Hepatocyte (in vitro differentiated cells): ENCODE measurements at regions not wholly inside any gene's neighbourhood (a gene's known extent, or its start where the extent isn't known, plus 50 kb on each side); places are given as distances from the start of the nearest gene placed in this dataset.
"Not testable (repeated sequence)": the region's sequence is repeated elsewhere in the genome, so short reads cannot be mapped to it uniquely, and the experiment has no call there.

ENCODE experiments used
- DNase-seq: peaks from one replicate; pipeline ENCODE4 v3.0.0-alpha.2; 2016; ENCODE audit warnings: low spot score
- H2AFZ ChIP-seq: fragments of 200-600 bp; sonication (generic); 2 replicates; pipeline ENCODE4 v1.6.0; 2016; ENCODE audit warnings: antibody characterized with exemption, mild to moderate bottlenecking
- H3K27ac ChIP-seq: fragments of 200-600 bp; sonication (generic); 2 replicates; pipeline ENCODE4 v1.5.1; 2016; ENCODE audit warnings: mild to moderate bottlenecking
- H3K27me3 ChIP-seq: fragments of 200-600 bp; sonication (generic); 2 replicates; pipeline ENCODE4 v1.6.1; 2016
- H3K36me3 ChIP-seq: fragments of 200-600 bp; sonication (generic); replicated peaks from 2 replicates; pipeline ENCODE4 v1.5.1; 2016; ENCODE audit warnings: low read depth; ENCODE audit not compliant: insufficient read depth
- H3K4me1 ChIP-seq: fragments of 200-600 bp; sonication (generic); 2 replicates; pipeline ENCODE4 v1.5.1; 2016; ENCODE audit warnings: mild to moderate bottlenecking, moderate library complexity; ENCODE audit not compliant: insufficient read depth
- H3K4me2 ChIP-seq: fragments of 200-600 bp; sonication (generic); 2 replicates; pipeline ENCODE4 v1.6.0; 2016
- H3K4me3 ChIP-seq: fragments of 200-600 bp; sonication (generic); 2 replicates; pipeline ENCODE4 v1.5.1; 2016; ENCODE audit warnings: mild to moderate bottlenecking
- H3K79me2 ChIP-seq: fragments of 200-600 bp; sonication (generic); 2 replicates; pipeline ENCODE4 v1.6.0; 2017; ENCODE audit warnings: mild to moderate bottlenecking
- H3K9me2 ChIP-seq: fragments of 200-600 bp; sonication (generic); replicated peaks from 2 replicates; pipeline ENCODE4 v1.6.0; 2017; ENCODE audit warnings: mild to moderate bottlenecking; ENCODE audit not compliant: insufficient read depth
- H3K9me3 ChIP-seq: fragments of 200-600 bp; sonication (generic); 2 replicates; pipeline ENCODE4 v1.5.1; 2016; ENCODE audit warnings: low read depth, mild to moderate bottlenecking
- H4K20me1 ChIP-seq: fragments of 200-600 bp; sonication (generic); 2 replicates; pipeline ENCODE4 v1.6.0; 2016; ENCODE audit warnings: mild to moderate bottlenecking; ENCODE audit not compliant: insufficient read depth, poor library complexity, severe bottlenecking
- EZH2 ChIP-seq: fragments of 200-600 bp; sonication (generic); IDR thresholded peaks from 2 replicates; pipeline ENCODE4 v1.6.1; 2016; ENCODE audit warnings: antibody characterized with exemption, mild to moderate bottlenecking, borderline replicate concordance
- EZH2phosphoT487 ChIP-seq: fragments of 200-600 bp; sonication (generic); IDR thresholded peaks from one replicate; pipeline ENCODE4 v1.6.1; 2018; ENCODE audit warnings: antibody characterized with exemption, mild to moderate bottlenecking, low read depth, moderate library complexity; ENCODE audit not compliant: unreplicated experiment, severe bottlenecking
- WGBS: methylation state at CpG from one replicate; pipeline ENCODE4 v1.1.6; 2016; ENCODE audit warnings: low lambda C conversion rate; ENCODE audit errors: missing lambda C conversion rate; 5-methylcytosine and 5-hydroxymethylcytosine counted together
- TF ChIP-seq, protein P1 (sequence below): fragments of 200-600 bp; sonication (generic); IDR thresholded peaks from 2 replicates; pipeline ENCODE4 v1.5.1; 2016; ENCODE audit warnings: antibody characterized with exemption, mild to moderate bottlenecking; ENCODE audit not compliant: poor library complexity

- WGBS, result 95% methylated on average over 5 of the region's 5 CpGs
- DNase-seq, result no peak
- no peak overlapping the region for H3K4me2 ChIP-seq
- peaks cover 2% of the 10 kb centered on the region for H3K27me3 ChIP-seq
- no peaks in the 10 kb centered on the region for H3K9me3 ChIP-seq
- H2AFZ ChIP-seq, result no peak overlapping the region
- no peaks in the 10 kb centered on the region for H3K79me2 ChIP-seq
- H3K4me1 ChIP-seq, result no peaks in the 10 kb centered on the region
- no peaks in the 10 kb centered on the region for H3K36me3 ChIP-seq
- H3K27ac ChIP-seq, result no peak overlapping the region
- no peaks in the 10 kb centered on the region for H3K9me2 ChIP-seq
- TF ChIP-seq EZH2phosphoT487 (no peak), EZH2 (no peak)
- TF ChIP-seq, protein P1, sequence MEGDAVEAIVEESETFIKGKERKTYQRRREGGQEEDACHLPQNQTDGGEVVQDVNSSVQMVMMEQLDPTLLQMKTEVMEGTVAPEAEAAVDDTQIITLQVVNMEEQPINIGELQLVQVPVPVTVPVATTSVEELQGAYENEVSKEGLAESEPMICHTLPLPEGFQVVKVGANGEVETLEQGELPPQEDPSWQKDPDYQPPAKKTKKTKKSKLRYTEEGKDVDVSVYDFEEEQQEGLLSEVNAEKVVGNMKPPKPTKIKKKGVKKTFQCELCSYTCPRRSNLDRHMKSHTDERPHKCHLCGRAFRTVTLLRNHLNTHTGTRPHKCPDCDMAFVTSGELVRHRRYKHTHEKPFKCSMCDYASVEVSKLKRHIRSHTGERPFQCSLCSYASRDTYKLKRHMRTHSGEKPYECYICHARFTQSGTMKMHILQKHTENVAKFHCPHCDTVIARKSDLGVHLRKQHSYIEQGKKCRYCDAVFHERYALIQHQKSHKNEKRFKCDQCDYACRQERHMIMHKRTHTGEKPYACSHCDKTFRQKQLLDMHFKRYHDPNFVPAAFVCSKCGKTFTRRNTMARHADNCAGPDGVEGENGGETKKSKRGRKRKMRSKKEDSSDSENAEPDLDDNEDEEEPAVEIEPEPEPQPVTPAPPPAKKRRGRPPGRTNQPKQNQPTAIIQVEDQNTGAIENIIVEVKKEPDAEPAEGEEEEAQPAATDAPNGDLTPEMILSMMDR, result no peak
- H3K4me3 ChIP-seq, result no peak overlapping the region
- H4K20me1 ChIP-seq, result no peaks in the 10 kb centered on the region
Measured at GRCh38 chr7:76142861-76143260, 58.8 kb upstream of the SRRM3 start.

DNA sequence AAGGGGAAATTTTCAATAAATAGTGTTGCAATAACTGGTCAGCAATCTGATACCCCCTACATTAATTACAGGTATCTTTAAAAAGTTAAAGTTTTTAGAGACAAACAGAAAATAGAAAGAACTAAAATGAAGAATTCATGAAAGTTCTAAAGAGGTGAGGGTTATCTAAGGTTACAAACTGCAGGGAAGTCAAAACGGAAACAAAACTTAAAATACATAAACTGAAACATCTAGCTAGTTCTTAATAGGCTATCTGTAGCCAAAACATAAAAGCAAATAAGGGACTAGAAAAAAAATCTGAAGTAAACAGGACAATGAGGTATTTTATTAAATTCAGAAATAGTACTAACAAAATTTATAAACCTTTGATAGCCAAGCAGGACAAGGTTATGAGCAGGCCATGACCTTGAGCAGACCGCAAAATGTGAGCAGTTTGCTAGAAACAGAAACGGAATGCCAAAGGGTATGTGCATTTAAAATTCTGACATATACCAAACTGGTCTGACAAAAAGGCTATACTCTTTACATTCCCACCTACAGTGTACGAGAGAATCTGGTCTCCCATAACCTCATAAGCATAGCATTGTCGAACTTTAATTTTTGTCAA, 56.9 kb upstream of the SRRM3 start:
- H3K4me1 ChIP-seq, H4K20me1 ChIP-seq, H3K79me2 ChIP-seq, H3K4me2 ChIP-seq, H3K9me2 ChIP-seq, H3K4me3 ChIP-seq, H2AFZ ChIP-seq, H3K27ac ChIP-seq, H3K27me3 ChIP-seq, DNase-seq, H3K36me3 ChIP-seq, H3K9me3 ChIP-seq: not testable (repeated sequence)
- WGBS, result 81% methylated on average over 5 of the region's 5 CpGs

DNA sequence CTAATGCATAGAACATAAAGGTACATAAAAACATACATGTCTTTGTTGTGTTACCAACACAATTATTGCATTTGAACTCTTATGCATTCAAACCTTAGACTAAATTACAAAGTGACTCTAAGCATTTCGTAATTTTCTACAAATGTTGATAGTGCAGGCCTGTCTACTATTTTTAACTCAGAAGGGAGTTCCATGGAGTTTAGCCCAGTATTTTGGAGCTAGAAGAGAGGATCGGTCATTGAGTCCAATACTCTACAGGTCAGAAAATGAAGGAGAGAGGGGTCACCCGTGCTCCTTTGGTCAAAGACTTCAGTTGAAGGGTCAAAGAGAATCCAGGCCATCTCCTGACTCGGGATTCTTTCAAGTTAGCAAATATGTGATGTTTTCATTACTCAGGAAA, 55.3 kb upstream of the SRRM3 start:
- no peaks in the 10 kb centered on the region for H4K20me1 ChIP-seq
- H3K4me3 ChIP-seq, result no peak overlapping the region
- H3K79me2 ChIP-seq, result no peaks in the 10 kb centered on the region
- TF ChIP-seq EZH2phosphoT487, result no peak
- no peaks in the 10 kb centered on the region for H3K27me3 ChIP-seq
- no peaks in the 10 kb centered on the region for H3K9me3 ChIP-seq
- H3K36me3 ChIP-seq, result no peaks in the 10 kb centered on the region
- DNase-seq, result no peak
- 79% methylated on average over 4 of the region's 4 CpGs for WGBS
- no peaks in the 10 kb centered on the region for H3K4me1 ChIP-seq
- H2AFZ ChIP-seq, result no peak overlapping the region
- no peaks in the 10 kb centered on the region for H3K9me2 ChIP-seq
- H3K27ac ChIP-seq, result no peak overlapping the region
- H3K4me2 ChIP-seq, result no peak overlapping the region

DNA sequence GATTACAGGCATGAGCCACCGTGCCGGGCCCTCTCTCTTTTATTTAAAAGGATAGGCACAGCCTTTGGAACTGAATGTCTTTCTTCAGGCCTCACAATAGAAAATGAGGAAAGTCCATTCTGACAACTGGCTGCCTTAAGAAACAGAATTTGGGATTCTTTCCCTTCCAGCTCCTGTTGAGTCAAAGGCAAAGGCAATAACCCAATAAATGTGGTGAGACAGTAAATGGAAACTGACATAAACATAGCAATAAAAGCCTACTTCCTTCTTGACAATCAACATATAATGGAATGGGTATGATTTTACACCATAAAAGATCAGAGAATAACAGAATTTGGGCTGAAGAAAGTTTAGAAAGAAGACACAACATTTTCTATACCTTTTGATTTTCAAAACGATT, 52.7 kb upstream of the SRRM3 start:
- not testable (repeated sequence) for H3K9me3 ChIP-seq, H3K27me3 ChIP-seq, H3K4me2 ChIP-seq, H3K27ac ChIP-seq, DNase-seq, H2AFZ ChIP-seq, H3K4me3 ChIP-seq, H3K36me3 ChIP-seq, H4K20me1 ChIP-seq, H3K4me1 ChIP-seq, H3K79me2 ChIP-seq, H3K9me2 ChIP-seq
- WGBS, result 82% methylated on average over 3 of the region's 3 CpGs

- H3K36me3 ChIP-seq, result no peaks in the 10 kb centered on the region
- H3K4me1 ChIP-seq, result no peaks in the 10 kb centered on the region
- H4K20me1 ChIP-seq, result no peaks in the 10 kb centered on the region
- H3K79me2 ChIP-seq, result no peaks in the 10 kb centered on the region
- no peak overlapping the region for H3K4me2 ChIP-seq
- DNase-seq, result no peak
- H2AFZ ChIP-seq, result no peak overlapping the region
- no peak overlapping the region for H3K4me3 ChIP-seq
- H3K9me3 ChIP-seq, result no peaks in the 10 kb centered on the region
- no peaks in the 10 kb centered on the region for H3K27me3 ChIP-seq
- no peaks in the 10 kb centered on the region for H3K9me2 ChIP-seq
- no peak overlapping the region for H3K27ac ChIP-seq
- TF ChIP-seq, protein P1, result no peak
- no peak for TF ChIP-seq EZH2phosphoT487
- TF ChIP-seq EZH2, result no peak
- WGBS, result 96% methylated on average over 51 of the region's 53 CpGs
Measured at GRCh38 chr7:76149847-76150691, 51.6 kb upstream of the SRRM3 start.
